Brain microvascular endothelial cell (primary cell): ENCODE measurements at regions not wholly inside any gene's neighbourhood (a gene's known extent, or its start where the extent isn't known, plus 50 kb on each side); places are given as distances from the start of the nearest gene placed in this dataset.
A peak's percentile ranks its signal among the peaks of the same experiment; 100 is the strongest.

ENCODE experiments used
- DNase-seq: peaks from one replicate; pipeline ENCODE4 v3.0.0-alpha.2; 2020
- H3K27ac ChIP-seq: fragments of 250-450 bp; sonication (Bioruptor Pico); 2 replicates; pipeline ENCODE4 v1.5.1; 2020; ENCODE audit warnings: mild to moderate bottlenecking, moderate library complexity
- H3K27me3 ChIP-seq: fragments of 250-450 bp; sonication (Bioruptor Pico); replicated peaks from 2 replicates; pipeline ENCODE4 v1.5.1; 2020; ENCODE audit warnings: mild to moderate bottlenecking
- H3K36me3 ChIP-seq: fragments of 250-450 bp; sonication (Bioruptor Pico); replicated peaks from 2 replicates; pipeline ENCODE4 v1.5.1; 2020; ENCODE audit warnings: mild to moderate bottlenecking
- H3K4me3 ChIP-seq: 2 replicates; pipeline ENCODE4 v1.5.1; 2011; ENCODE audit warnings: low read depth, mild to moderate bottlenecking, control low read depth, low read length, moderate library complexity
- CTCF ChIP-seq: IDR thresholded peaks from 2 replicates; pipeline ENCODE4 v1.5.1; 2011; ENCODE audit warnings: low read depth, mild to moderate bottlenecking, moderate library complexity, low read length, control low read depth, inconsistent platforms; ENCODE audit errors: missing control alignments
- in situ Hi-C: cut with HindIII; loops from 2 replicates; pipeline ENCODE4 v1.10.0; 2017; ENCODE audit warnings: low sequenced_read_pairs, low pct_ligation_motif_present

- Histone ChIP-seq H3K27ac (no peak overlapping the region), H3K27me3 (no peaks in the 10 kb centered on the region), H3K4me3 (no peak overlapping the region), H3K36me3 (no peaks in the 10 kb centered on the region)
- peak; percentile 46 for TF ChIP-seq CTCF
- no peak for DNase-seq
- in situ Hi-C loops: no loop called here
Measured at GRCh38 chr17:77266891-77267341, 126.1 kb downstream of the SEC14L1 start.

- Histone ChIP-seq H3K27ac (no peak overlapping the region), H3K4me3 (no peak overlapping the region), H3K27me3 (no peaks in the 10 kb centered on the region), H3K36me3 (no peaks in the 10 kb centered on the region)
- no peak for DNase-seq
- TF ChIP-seq CTCF: no peak
- in situ Hi-C loops: no loop called here
Measured at GRCh38 chr17:77269696-77270681, 129.2 kb downstream of the SEC14L1 start.

- DNase-seq: no peak
- Histone ChIP-seq H3K36me3 (no peaks in the 10 kb centered on the region), H3K27ac (no peak overlapping the region), H3K4me3 (no peak overlapping the region), H3K27me3 (no peaks in the 10 kb centered on the region)
- in situ Hi-C loops: no loop called here
- TF ChIP-seq CTCF: no peak
Measured at GRCh38 chr17:77271411-77271810, 130.6 kb downstream of the SEC14L1 start.

GRCh38 chr17:77273397-77274085 lies 132.8 kb downstream of the SEC14L1 start:
- no peak for DNase-seq
- no peaks in the 10 kb centered on the region for H3K36me3 ChIP-seq

More at GRCh38 chr17:77273397-77274085, 132.8 kb downstream of the SEC14L1 start:
- in situ Hi-C loops: no loop called here
- H3K27ac ChIP-seq: no peak overlapping the region
- H3K4me3 ChIP-seq: no peak overlapping the region
- no peak for TF ChIP-seq CTCF
- no peaks in the 10 kb centered on the region for H3K27me3 ChIP-seq
